ENCODE measurements at regions not wholly inside any gene's neighbourhood (a gene's known extent, or its start where the extent isn't known, plus 50 kb on each side); places are given as distances from the start of the nearest gene placed in this dataset.
"Not testable (repeated sequence)": the region's sequence is repeated elsewhere in the genome, so short reads cannot be mapped to it uniquely, and the experiment has no call there.

GRCh38 chr3:36060950-36061349, 319.4 kb upstream of the STAC start:
- no peak overlapping the region for H3K27ac ChIP-seq
- peak; percentile 14 for DNase-seq (ENCODE audit: low read depth, low spot score)

GRCh38 chr3:36063992-36064391, 316.3 kb upstream of the STAC start:
- no peak overlapping the region for H3K27ac ChIP-seq
- no peak for DNase-seq (ENCODE audit: low read depth, low spot score)

GRCh38 chr3:36065321-36065720, 315.0 kb upstream of the STAC start:
- DNase-seq (ENCODE audit: low read depth, low spot score): no peak
- H3K27ac ChIP-seq: no peak overlapping the region

GRCh38 chr3:36075491-36075890, 304.8 kb upstream of the STAC start:
- H3K27ac ChIP-seq: no peak overlapping the region
- DNase-seq (ENCODE audit: low read depth, low spot score): no peak

GRCh38 chr3:36077320-36077719, 303.0 kb upstream of the STAC start:
- no peak overlapping the region for H3K27ac ChIP-seq
- no peak for DNase-seq (ENCODE audit: low read depth, low spot score)

GRCh38 chr3:36082958-36083357, 297.3 kb upstream of the STAC start:
- not testable (repeated sequence) for H3K27ac ChIP-seq; DNase-seq (ENCODE audit: low read depth, low spot score)

- no peak overlapping the region for H3K27ac ChIP-seq
- DNase-seq (ENCODE audit: low read depth, low spot score): no peak
Measured at GRCh38 chr3:36095238-36095637, 285.1 kb upstream of the STAC start.

- no peak overlapping the region for H3K27ac ChIP-seq
- no peak for DNase-seq (ENCODE audit: low read depth, low spot score)
Measured at GRCh38 chr3:36097209-36097608, 283.1 kb upstream of the STAC start.

GRCh38 chr3:36114353-36114752, 266.0 kb upstream of the STAC start:
- no peak for DNase-seq (ENCODE audit: low read depth, low spot score)
- H3K27ac ChIP-seq: no peak overlapping the region

- no peak for DNase-seq (ENCODE audit: low read depth, low spot score)
Measured at GRCh38 chr3:36124118-36124796, 256.0 kb upstream of the STAC start.

GRCh38 chr3:36132214-36132613, 248.1 kb upstream of the STAC start:
- no peak for DNase-seq (ENCODE audit: low read depth, low spot score)
- H3K27ac ChIP-seq: no peak overlapping the region

More at GRCh38 chr3:36124118-36124796, 256.0 kb upstream of the STAC start:
- H3K27ac ChIP-seq: no peak overlapping the region

GRCh38 chr3:36135863-36136262, 244.4 kb upstream of the STAC start:
- H3K27ac ChIP-seq: no peak overlapping the region
- DNase-seq (ENCODE audit: low read depth, low spot score): no peak

- no peak for DNase-seq (ENCODE audit: low read depth, low spot score)
- H3K27ac ChIP-seq: no peak overlapping the region
Measured at GRCh38 chr3:36142746-36143145, 237.6 kb upstream of the STAC start.

GRCh38 chr3:36146404-36146803, 233.9 kb upstream of the STAC start:
- no peak for DNase-seq (ENCODE audit: low read depth, low spot score)
- no peak overlapping the region for H3K27ac ChIP-seq

- H3K27ac ChIP-seq: no peak overlapping the region
- DNase-seq (ENCODE audit: low read depth, low spot score): peak; percentile 50
Measured at GRCh38 chr3:36147934-36148558, 232.3 kb upstream of the STAC start.

- no peak overlapping the region for H3K27ac ChIP-seq
- DNase-seq (ENCODE audit: low read depth, low spot score): no peak
Measured at GRCh38 chr3:36149447-36149865, 230.8 kb upstream of the STAC start.

- H3K27ac ChIP-seq: peak overlapping the region; percentile 74
Measured at GRCh38 chr3:36155515-36155914, 224.8 kb upstream of the STAC start.

GRCh38 chr3:36164400-36164799, 215.9 kb upstream of the STAC start:
- H3K27ac ChIP-seq: no peak overlapping the region

More at GRCh38 chr3:36155515-36155914, 224.8 kb upstream of the STAC start:
- no peak for DNase-seq (ENCODE audit: low read depth, low spot score)

GRCh38 chr3:36165509-36166290, 214.6 kb upstream of the STAC start:
- H3K27ac ChIP-seq: peak overlapping the region; percentile 85

More at GRCh38 chr3:36164400-36164799, 215.9 kb upstream of the STAC start:
- DNase-seq (ENCODE audit: low read depth, low spot score): no peak

GRCh38 chr3:36166477-36166876, 213.8 kb upstream of the STAC start:
- H3K27ac ChIP-seq: peak overlapping the region; percentile 85
- DNase-seq (ENCODE audit: low read depth, low spot score): peak; percentile 91

More at GRCh38 chr3:36165509-36166290, 214.6 kb upstream of the STAC start:
- no peak for DNase-seq (ENCODE audit: low read depth, low spot score)

- no peak overlapping the region for H3K27ac ChIP-seq
- DNase-seq (ENCODE audit: low read depth, low spot score): no peak
Measured at GRCh38 chr3:36172699-36173098, 207.6 kb upstream of the STAC start.
